Adipocyte (in vitro differentiated cells): ENCODE measurements at regions not wholly inside any gene's neighbourhood (a gene's known extent, or its start where the extent isn't known, plus 50 kb on each side); places are given as distances from the start of the nearest gene placed in this dataset.
"Not testable (repeated sequence)": the region's sequence is repeated elsewhere in the genome, so short reads cannot be mapped to it uniquely, and the experiment has no call there.

Source experiments
- DNase-seq: peaks from one replicate; pipeline ENCODE4 v3.0.0-alpha.2; 2015; ENCODE audit warnings: low read depth
- H3K27me3 ChIP-seq: replicated peaks from 2 replicates; pipeline ENCODE4 v1.7.0; 2013; ENCODE audit warnings: mild to moderate bottlenecking, low read length, moderate library complexity; ENCODE audit not compliant: control insufficient read depth, insufficient read depth
- H3K36me3 ChIP-seq: 2 replicates; pipeline ENCODE4 v1.7.0; 2013; ENCODE audit warnings: low read length, mild to moderate bottlenecking, moderate library complexity; ENCODE audit not compliant: control insufficient read depth, insufficient read depth, severe bottlenecking
- H3K4me1 ChIP-seq: 2 replicates; pipeline ENCODE4 v1.7.0; 2013; ENCODE audit warnings: mild to moderate bottlenecking, low read length, moderate library complexity; ENCODE audit not compliant: control insufficient read depth, insufficient read depth
- H3K4me3 ChIP-seq: 2 replicates; pipeline ENCODE4 v1.7.0; 2013; ENCODE audit warnings: mild to moderate bottlenecking, low read length, moderate library complexity
- H3K9ac ChIP-seq: 2 replicates; pipeline ENCODE4 v1.7.0; 2013; ENCODE audit warnings: mild to moderate bottlenecking, low read length, moderate library complexity
- H3K9me3 ChIP-seq: 2 replicates; pipeline ENCODE4 v1.7.0; 2013; ENCODE audit warnings: mild to moderate bottlenecking, low read length, moderate library complexity; ENCODE audit not compliant: control insufficient read depth

- H3K4me1 ChIP-seq, result no peaks in the 10 kb centered on the region
- no peak for DNase-seq
- H3K27me3 ChIP-seq, result no peaks in the 10 kb centered on the region
- H3K9me3 ChIP-seq, result no peaks in the 10 kb centered on the region
- H3K9ac ChIP-seq, result no peak overlapping the region
- no peaks in the 10 kb centered on the region for H3K36me3 ChIP-seq
- no peak overlapping the region for H3K4me3 ChIP-seq
Observed at GRCh38 chr15:96977886-96978285, 647.4 kb downstream of the NR2F2 start.

GRCh38 chr15:96978937-96979473, 648.5 kb downstream of the NR2F2 start:
- Histone ChIP-seq H3K9me3 (no peaks in the 10 kb centered on the region), H3K4me1 (no peaks in the 10 kb centered on the region), H3K9ac (no peak overlapping the region), H3K4me3 (no peak overlapping the region), H3K27me3 (no peaks in the 10 kb centered on the region), H3K36me3 (no peaks in the 10 kb centered on the region)
- DNase-seq, result no peak

GRCh38 chr15:96984121-96984671, 653.7 kb downstream of the NR2F2 start:
- H3K4me1 ChIP-seq, H3K36me3 ChIP-seq, DNase-seq, H3K9ac ChIP-seq, H3K27me3 ChIP-seq, H3K4me3 ChIP-seq: not testable (repeated sequence)
- peaks cover 16% of the 10 kb centered on the region for H3K9me3 ChIP-seq

- Histone ChIP-seq H3K36me3 (no peaks in the 10 kb centered on the region), H3K9me3 (peaks cover 27% of the 10 kb centered on the region), H3K4me3 (no peak overlapping the region), H3K9ac (no peak overlapping the region), H3K27me3 (no peaks in the 10 kb centered on the region), H3K4me1 (no peaks in the 10 kb centered on the region)
- no peak for DNase-seq
Observed at GRCh38 chr15:96992817-96993216, 662.3 kb downstream of the NR2F2 start.

GRCh38 chr15:96997538-96997937, 667.0 kb downstream of the NR2F2 start:
- no peak for DNase-seq
- H3K27me3 ChIP-seq, result no peaks in the 10 kb centered on the region
- no peak overlapping the region for H3K9ac ChIP-seq
- H3K36me3 ChIP-seq, result no peaks in the 10 kb centered on the region
- H3K4me1 ChIP-seq, result no peaks in the 10 kb centered on the region
- no peak overlapping the region for H3K4me3 ChIP-seq
- H3K9me3 ChIP-seq, result peaks cover 6% of the 10 kb centered on the region

GRCh38 chr15:97009031-97009431, 678.5 kb downstream of the NR2F2 start:
- no peaks in the 10 kb centered on the region for H3K36me3 ChIP-seq
- no peaks in the 10 kb centered on the region for H3K9me3 ChIP-seq
- no peak overlapping the region for H3K9ac ChIP-seq
- no peaks in the 10 kb centered on the region for H3K27me3 ChIP-seq
- no peak overlapping the region for H3K4me3 ChIP-seq
- no peak for DNase-seq
- no peaks in the 10 kb centered on the region for H3K4me1 ChIP-seq

- peaks cover 7% of the 10 kb centered on the region for H3K9me3 ChIP-seq
- H3K4me1 ChIP-seq, result no peaks in the 10 kb centered on the region
- H3K4me3 ChIP-seq, result no peak overlapping the region
- no peaks in the 10 kb centered on the region for H3K27me3 ChIP-seq
- no peak overlapping the region for H3K9ac ChIP-seq
- H3K36me3 ChIP-seq, result no peaks in the 10 kb centered on the region
- DNase-seq, result no peak
Observed at GRCh38 chr15:97012986-97013385, 682.5 kb downstream of the NR2F2 start.

GRCh38 chr15:97013491-97013890, 683.0 kb downstream of the NR2F2 start:
- H3K27me3 ChIP-seq, result no peaks in the 10 kb centered on the region
- DNase-seq, result no peak
- H3K4me1 ChIP-seq, result no peaks in the 10 kb centered on the region
- no peak overlapping the region for H3K9ac ChIP-seq
- no peak overlapping the region for H3K4me3 ChIP-seq
- no peaks in the 10 kb centered on the region for H3K36me3 ChIP-seq
- peaks cover 10% of the 10 kb centered on the region for H3K9me3 ChIP-seq

GRCh38 chr15:97014001-97014400, 683.5 kb downstream of the NR2F2 start:
- no peak for DNase-seq
- Histone ChIP-seq H3K36me3 (no peaks in the 10 kb centered on the region), H3K4me3 (no peak overlapping the region), H3K4me1 (no peaks in the 10 kb centered on the region), H3K27me3 (no peaks in the 10 kb centered on the region), H3K9me3 (peaks cover 12% of the 10 kb centered on the region), H3K9ac (no peak overlapping the region)

- H3K4me3 ChIP-seq, result no peak overlapping the region
- no peaks in the 10 kb centered on the region for H3K27me3 ChIP-seq
- no peaks in the 10 kb centered on the region for H3K36me3 ChIP-seq
- no peaks in the 10 kb centered on the region for H3K4me1 ChIP-seq
- H3K9me3 ChIP-seq, result peaks cover 2% of the 10 kb centered on the region
- DNase-seq, result no peak
- no peak overlapping the region for H3K9ac ChIP-seq
Observed at GRCh38 chr15:97023488-97023844, 693.0 kb downstream of the NR2F2 start.

GRCh38 chr15:97026781-97027180, 696.3 kb downstream of the NR2F2 start:
- H3K4me3 ChIP-seq, result no peak overlapping the region
- no peaks in the 10 kb centered on the region for H3K36me3 ChIP-seq
- no peak overlapping the region for H3K9ac ChIP-seq
- no peak for DNase-seq
- peaks cover 28% of the 10 kb centered on the region for H3K9me3 ChIP-seq
- H3K27me3 ChIP-seq, result no peaks in the 10 kb centered on the region
- no peaks in the 10 kb centered on the region for H3K4me1 ChIP-seq

GRCh38 chr15:97027772-97028171, 697.3 kb downstream of the NR2F2 start:
- Histone ChIP-seq H3K4me1 (no peaks in the 10 kb centered on the region), H3K27me3 (no peaks in the 10 kb centered on the region), H3K36me3 (no peaks in the 10 kb centered on the region), H3K9me3 (peaks cover 28% of the 10 kb centered on the region), H3K9ac (no peak overlapping the region), H3K4me3 (no peak overlapping the region)
- no peak for DNase-seq
